ENCODE measurements at regions not wholly inside any gene's neighbourhood (a gene's known extent, or its start where the extent isn't known, plus 50 kb on each side); places are given as distances from the start of the nearest gene placed in this dataset.

GRCh38 chr12:127143020-127143419 is 1124.0 kb upstream of the TMEM132C start:
- Mint-ChIP-seq H3K27me3 (ENCODE audit: low read depth) (peaks cover 14% of the 10 kb centered on the region), H3K4me1 (no peaks in the 10 kb centered on the region), H3K9me3 (peaks cover 21% of the 10 kb centered on the region), H3K4me3 (no peak overlapping the region), H3K27ac (no peak overlapping the region), H3K36me3 (no peaks in the 10 kb centered on the region)
- no peak for DNase-seq (ENCODE audit: low spot score in 2 of 2, unreplicated experiment in 2 of 2)
- no peak for TF ChIP-seq CTCF (IDR thresholded peaks at IDR 0.05; ENCODE audit: unreplicated experiment)

- no peak overlapping the region for H3K4me3 Mint-ChIP-seq
- peaks cover 19% of the 10 kb centered on the region for H3K9me3 Mint-ChIP-seq
- H3K27ac Mint-ChIP-seq, result no peak overlapping the region
- H3K36me3 Mint-ChIP-seq, result no peaks in the 10 kb centered on the region
- TF ChIP-seq CTCF (IDR thresholded peaks at IDR 0.05; ENCODE audit: unreplicated experiment), result no peak
- H3K4me1 Mint-ChIP-seq, result no peaks in the 10 kb centered on the region
- DNase-seq (ENCODE audit: low spot score in 2 of 2, unreplicated experiment in 2 of 2), result no peak
- H3K27me3 Mint-ChIP-seq (ENCODE audit: low read depth), result peaks cover 11% of the 10 kb centered on the region
Observed at GRCh38 chr12:127144770-127145169, 1122.2 kb upstream of the TMEM132C start.

- Mint-ChIP-seq H3K36me3 (no peaks in the 10 kb centered on the region), H3K27ac (no peak overlapping the region), H3K27me3 (ENCODE audit: low read depth) (peaks cover 5% of the 10 kb centered on the region), H3K4me1 (no peaks in the 10 kb centered on the region), H3K4me3 (no peak overlapping the region), H3K9me3 (peaks cover 15% of the 10 kb centered on the region)
- TF ChIP-seq CTCF (IDR thresholded peaks at IDR 0.05; ENCODE audit: unreplicated experiment), result no peak
- DNase-seq (ENCODE audit: low spot score in 2 of 2, unreplicated experiment in 2 of 2), result no peak
Observed at GRCh38 chr12:127145241-127145928, 1121.6 kb upstream of the TMEM132C start.

- H3K27me3 Mint-ChIP-seq (ENCODE audit: low read depth), result peaks cover 4% of the 10 kb centered on the region
- H3K36me3 Mint-ChIP-seq, result no peaks in the 10 kb centered on the region
- no peak for TF ChIP-seq CTCF (IDR thresholded peaks at IDR 0.05; ENCODE audit: unreplicated experiment)
- H3K4me3 Mint-ChIP-seq, result no peak overlapping the region
- peaks cover 11% of the 10 kb centered on the region for H3K9me3 Mint-ChIP-seq
- H3K4me1 Mint-ChIP-seq, result no peaks in the 10 kb centered on the region
- H3K27ac Mint-ChIP-seq, result no peak overlapping the region
- no peak for DNase-seq (ENCODE audit: low spot score in 2 of 2, unreplicated experiment in 2 of 2)
Observed at GRCh38 chr12:127145929-127146789, 1120.8 kb upstream of the TMEM132C start.

- no peak overlapping the region for H3K27ac Mint-ChIP-seq
- no peak for TF ChIP-seq CTCF (IDR thresholded peaks at IDR 0.05; ENCODE audit: unreplicated experiment)
- no peaks in the 10 kb centered on the region for H3K36me3 Mint-ChIP-seq
- no peak for DNase-seq (ENCODE audit: low spot score in 2 of 2, unreplicated experiment in 2 of 2)
- H3K27me3 Mint-ChIP-seq (ENCODE audit: low read depth), result peaks cover 4% of the 10 kb centered on the region
- no peaks in the 10 kb centered on the region for H3K4me1 Mint-ChIP-seq
- H3K9me3 Mint-ChIP-seq, result peaks cover 4% of the 10 kb centered on the region
- H3K4me3 Mint-ChIP-seq, result no peak overlapping the region
Observed at GRCh38 chr12:127146991-127147718, 1119.8 kb upstream of the TMEM132C start.

All from mesothelial cell of epicardium (in vitro differentiated cells).